ENCODE measurements at regions not wholly inside any gene's neighbourhood (a gene's known extent, or its start where the extent isn't known, plus 50 kb on each side); places are given as distances from the start of the nearest gene placed in this dataset.

- no peak for TF ChIP-seq CTCF (IDR thresholded peaks at IDR 0.05)
- no peak for TF ChIP-seq EP300 (IDR thresholded peaks at IDR 0.05)
- no peak for TF ChIP-seq POLR2AphosphoS5 (IDR thresholded peaks at IDR 0.05)
Measured at GRCh38 chr2:238563551-238563950, 136.8 kb downstream of the ASB1 start.

All from suprapubic skin (tissue), 4 donors.